Chondrocyte (in vitro differentiated cells): ENCODE measurements at regions not wholly inside any gene's neighbourhood (a gene's known extent, or its start where the extent isn't known, plus 50 kb on each side); places are given as distances from the start of the nearest gene placed in this dataset.

ENCODE experiments used
- DNase-seq: peaks from one replicate; pipeline ENCODE4 v3.0.0; 2021; ENCODE audit warnings: mixed read lengths, low spot score
- H3K27ac Mint-ChIP-seq: one replicate; pipeline ENCODE4 v1.8.0; 2021; ENCODE audit warnings: mild to moderate bottlenecking, moderate library complexity, mixed read lengths; ENCODE audit not compliant: unreplicated experiment
- H3K27me3 Mint-ChIP-seq: 2 replicates; pipeline ENCODE4 v1.8.0; 2021; ENCODE audit warnings: low read depth, mixed read lengths
- H3K36me3 Mint-ChIP-seq: 2 replicates; pipeline ENCODE4 v1.8.0; 2021; ENCODE audit warnings: low read depth, mixed read lengths
- H3K4me1 Mint-ChIP-seq: 2 replicates; pipeline ENCODE4 v1.8.0; 2021; ENCODE audit warnings: low read depth, mild to moderate bottlenecking, mixed read lengths
- H3K4me3 Mint-ChIP-seq: one replicate; pipeline ENCODE4 v1.8.0; 2021; ENCODE audit warnings: mild to moderate bottlenecking, moderate library complexity, mixed read lengths; ENCODE audit not compliant: unreplicated experiment
- H3K9me3 Mint-ChIP-seq: 2 replicates; pipeline ENCODE4 v1.8.0; 2021; ENCODE audit warnings: low read depth, mixed read lengths
- CTCF ChIP-seq: fragments of 200-600 bp; sonication (generic); IDR thresholded peaks from 2 replicates; pipeline ENCODE4 v1.5.0; 2021; ENCODE audit warnings: antibody characterized with exemption, mild to moderate bottlenecking, moderate library complexity

GRCh38 chr9:89659473-89659872, 54.7 kb downstream of the GADD45G start:
- Mint-ChIP-seq H3K4me1 (peaks cover 14% of the 10 kb centered on the region), H3K27me3 (peaks cover 19% of the 10 kb centered on the region), H3K4me3 (no peak overlapping the region), H3K27ac (no peak overlapping the region), H3K9me3 (no peaks in the 10 kb centered on the region), H3K36me3 (no peaks in the 10 kb centered on the region)
- DNase-seq: no peak
- TF ChIP-seq CTCF: no peak

GRCh38 chr9:89659891-89660685, 55.3 kb downstream of the GADD45G start:
- Mint-ChIP-seq H3K9me3 (no peaks in the 10 kb centered on the region), H3K36me3 (no peaks in the 10 kb centered on the region), H3K4me3 (no peak overlapping the region), H3K4me1 (peaks cover 14% of the 10 kb centered on the region), H3K27me3 (peaks cover 15% of the 10 kb centered on the region), H3K27ac (no peak overlapping the region)
- no peak for TF ChIP-seq CTCF
- DNase-seq: no peak

- Mint-ChIP-seq H3K36me3 (no peaks in the 10 kb centered on the region), H3K27me3 (peaks cover 15% of the 10 kb centered on the region), H3K4me1 (peaks cover 11% of the 10 kb centered on the region), H3K27ac (no peak overlapping the region), H3K4me3 (peak overlapping the region; percentile 84), H3K9me3 (no peaks in the 10 kb centered on the region)
- TF ChIP-seq CTCF: no peak
- DNase-seq: no peak
Measured at GRCh38 chr9:89661391-89661949, 56.7 kb downstream of the GADD45G start.

- H3K27me3 Mint-ChIP-seq: peaks cover 16% of the 10 kb centered on the region
- TF ChIP-seq CTCF: no peak
- H3K9me3 Mint-ChIP-seq: no peaks in the 10 kb centered on the region
- H3K4me1 Mint-ChIP-seq: peaks cover 11% of the 10 kb centered on the region
- H3K36me3 Mint-ChIP-seq: no peaks in the 10 kb centered on the region
- peak; percentile 98 for DNase-seq
- H3K4me3 Mint-ChIP-seq: peak overlapping the region; percentile 84
- peak overlapping the region; percentile 78 for H3K27ac Mint-ChIP-seq
Measured at GRCh38 chr9:89661956-89662717, 57.3 kb downstream of the GADD45G start.
